ENCODE measurements at regions not wholly inside any gene's neighbourhood (a gene's known extent, or its start where the extent isn't known, plus 50 kb on each side); places are given as distances from the start of the nearest gene placed in this dataset.
"Not testable (repeated sequence)": the region's sequence is repeated elsewhere in the genome, so short reads cannot be mapped to it uniquely, and the experiment has no call there.

GRCh38 chr6:112437058-112437457, 89.9 kb downstream of the RFPL4B start:
- WGBS: 64% methylated on average over 1 of the region's 1 CpG
- H3K4me1 ChIP-seq (ENCODE audit: insufficient read depth): no peaks in the 10 kb centered on the region

GRCh38 chr6:112439010-112439409, 91.9 kb downstream of the RFPL4B start:
- 65% methylated on average over 5 of the region's 5 CpGs for WGBS
- H3K27ac ChIP-seq (ENCODE audit: low read depth): no peak overlapping the region

More at GRCh38 chr6:112437058-112437457, 89.9 kb downstream of the RFPL4B start:
- Histone ChIP-seq H3K36me3 (ENCODE audit: insufficient read depth) (no peaks in the 10 kb centered on the region), H3K27ac (ENCODE audit: low read depth) (no peak overlapping the region), H3K4me3 (ENCODE audit: low read depth, low read length) (no peak overlapping the region)
- no peak for DNase-seq (ENCODE audit: extremely low spot score)

GRCh38 chr6:112439432-112439831, 92.3 kb downstream of the RFPL4B start:
- no peaks in the 10 kb centered on the region for H3K36me3 ChIP-seq (ENCODE audit: insufficient read depth)
- WGBS: 92% methylated on average over 1 of the region's 1 CpG
- DNase-seq (ENCODE audit: extremely low spot score): no peak
- no peaks in the 10 kb centered on the region for H3K4me1 ChIP-seq (ENCODE audit: insufficient read depth)
- no peak overlapping the region for H3K4me3 ChIP-seq (ENCODE audit: low read depth, low read length)
- H3K27ac ChIP-seq (ENCODE audit: low read depth): no peak overlapping the region

More at GRCh38 chr6:112439010-112439409, 91.9 kb downstream of the RFPL4B start:
- H3K4me3 ChIP-seq (ENCODE audit: low read depth, low read length): no peak overlapping the region
- H3K4me1 ChIP-seq (ENCODE audit: insufficient read depth): no peaks in the 10 kb centered on the region
- no peak for DNase-seq (ENCODE audit: extremely low spot score)
- no peaks in the 10 kb centered on the region for H3K36me3 ChIP-seq (ENCODE audit: insufficient read depth)

- Histone ChIP-seq H3K4me1 (ENCODE audit: insufficient read depth) (no peaks in the 10 kb centered on the region), H3K4me3 (ENCODE audit: low read depth, low read length) (no peak overlapping the region), H3K36me3 (ENCODE audit: insufficient read depth) (no peaks in the 10 kb centered on the region), H3K27ac (ENCODE audit: low read depth) (no peak overlapping the region)
- no peak for DNase-seq (ENCODE audit: extremely low spot score)
- 83% methylated on average over 1 of the region's 1 CpG for WGBS
Observed at GRCh38 chr6:112441607-112442006, 94.5 kb downstream of the RFPL4B start.

- DNase-seq (ENCODE audit: extremely low spot score): no peak
- no peaks in the 10 kb centered on the region for H3K36me3 ChIP-seq (ENCODE audit: insufficient read depth)
- WGBS: 59% methylated on average over 6 of the region's 6 CpGs
- H3K27ac ChIP-seq (ENCODE audit: low read depth): no peak overlapping the region
- no peak overlapping the region for H3K4me3 ChIP-seq (ENCODE audit: low read depth, low read length)
- no peaks in the 10 kb centered on the region for H3K4me1 ChIP-seq (ENCODE audit: insufficient read depth)
Observed at GRCh38 chr6:112443179-112444065, 96.3 kb downstream of the RFPL4B start.

- not testable (repeated sequence) for DNase-seq (ENCODE audit: extremely low spot score); H3K27ac ChIP-seq (ENCODE audit: low read depth); H3K36me3 ChIP-seq (ENCODE audit: insufficient read depth); H3K4me1 ChIP-seq (ENCODE audit: insufficient read depth); H3K4me3 ChIP-seq (ENCODE audit: low read depth, low read length)
- 90% methylated on average over 3 of the region's 3 CpGs for WGBS
Observed at GRCh38 chr6:112448786-112449185, 101.7 kb downstream of the RFPL4B start.

GRCh38 chr6:112450663-112451062, 103.5 kb downstream of the RFPL4B start:
- Histone ChIP-seq H3K4me3 (ENCODE audit: low read depth, low read length) (no peak overlapping the region), H3K4me1 (ENCODE audit: insufficient read depth) (no peaks in the 10 kb centered on the region), H3K27ac (ENCODE audit: low read depth) (no peak overlapping the region), H3K36me3 (ENCODE audit: insufficient read depth) (no peaks in the 10 kb centered on the region)
- DNase-seq (ENCODE audit: extremely low spot score): no peak

GRCh38 chr6:112457886-112458285, 110.8 kb downstream of the RFPL4B start:
- Histone ChIP-seq H3K27ac (ENCODE audit: low read depth) (no peak overlapping the region), H3K36me3 (ENCODE audit: insufficient read depth) (no peaks in the 10 kb centered on the region), H3K4me1 (ENCODE audit: insufficient read depth) (no peaks in the 10 kb centered on the region), H3K4me3 (ENCODE audit: low read depth, low read length) (no peak overlapping the region)
- DNase-seq (ENCODE audit: extremely low spot score): no peak
- 47% methylated on average over 1 of the region's 1 CpG for WGBS

- H3K4me1 ChIP-seq (ENCODE audit: insufficient read depth): no peaks in the 10 kb centered on the region
- no peak overlapping the region for H3K27ac ChIP-seq (ENCODE audit: low read depth)
- DNase-seq (ENCODE audit: extremely low spot score): no peak
- H3K36me3 ChIP-seq (ENCODE audit: insufficient read depth): no peaks in the 10 kb centered on the region
- WGBS: 34% methylated on average over 2 of the region's 2 CpGs
- H3K4me3 ChIP-seq (ENCODE audit: low read depth, low read length): no peak overlapping the region
Observed at GRCh38 chr6:112459758-112460304, 112.7 kb downstream of the RFPL4B start.

- WGBS: 63% methylated on average over 8 of the region's 8 CpGs
- H3K4me1 ChIP-seq (ENCODE audit: insufficient read depth): no peaks in the 10 kb centered on the region
- H3K4me3 ChIP-seq (ENCODE audit: low read depth, low read length): no peak overlapping the region
- no peak overlapping the region for H3K27ac ChIP-seq (ENCODE audit: low read depth)
- H3K36me3 ChIP-seq (ENCODE audit: insufficient read depth): no peaks in the 10 kb centered on the region
- DNase-seq (ENCODE audit: extremely low spot score): no peak
Observed at GRCh38 chr6:112464901-112465665, 118.0 kb downstream of the RFPL4B start.

- Histone ChIP-seq H3K27ac (ENCODE audit: low read depth) (no peak overlapping the region), H3K4me3 (ENCODE audit: low read depth, low read length) (no peak overlapping the region), H3K36me3 (ENCODE audit: insufficient read depth) (no peaks in the 10 kb centered on the region), H3K4me1 (ENCODE audit: insufficient read depth) (no peaks in the 10 kb centered on the region)
- WGBS: 67% methylated on average over 1 of the region's 1 CpG
- DNase-seq (ENCODE audit: extremely low spot score): no peak
Observed at GRCh38 chr6:112466373-112467151, 119.4 kb downstream of the RFPL4B start.

GRCh38 chr6:112468359-112468758, 121.2 kb downstream of the RFPL4B start:
- no peak overlapping the region for H3K27ac ChIP-seq (ENCODE audit: low read depth)
- no peak overlapping the region for H3K4me3 ChIP-seq (ENCODE audit: low read depth, low read length)
- 58% methylated on average over 3 of the region's 3 CpGs for WGBS
- H3K4me1 ChIP-seq (ENCODE audit: insufficient read depth): no peaks in the 10 kb centered on the region
- H3K36me3 ChIP-seq (ENCODE audit: insufficient read depth): no peaks in the 10 kb centered on the region
- no peak for DNase-seq (ENCODE audit: extremely low spot score)

- H3K4me1 ChIP-seq (ENCODE audit: insufficient read depth): no peaks in the 10 kb centered on the region
- no peak overlapping the region for H3K27ac ChIP-seq (ENCODE audit: low read depth)
- DNase-seq (ENCODE audit: extremely low spot score): no peak
- no peaks in the 10 kb centered on the region for H3K36me3 ChIP-seq (ENCODE audit: insufficient read depth)
- 85% methylated on average over 2 of the region's 2 CpGs for WGBS
- no peak overlapping the region for H3K4me3 ChIP-seq (ENCODE audit: low read depth, low read length)
Observed at GRCh38 chr6:112469306-112469705, 122.2 kb downstream of the RFPL4B start.
